CD4-positive, alpha-beta T cell (primary cell): ENCODE measurements at regions not wholly inside any gene's neighbourhood (a gene's known extent, or its start where the extent isn't known, plus 50 kb on each side); places are given as distances from the start of the nearest gene placed in this dataset.

Source experiments
- ATAC-seq: fragments of 200-7000 bp; cut with Tn5 transposase; one replicate; pipeline ENCODE4 v1.10.0; 2022; ENCODE audit warnings: mild to moderate bottlenecking; ENCODE audit not compliant: poor library complexity
- CTCF ChIA-PET: fragments of 350-600 bp; sonication (Branson Sonifier 250); formaldehyde crosslinking; loops from one replicate; lab custom pipeline; 2021; ENCODE audit warnings: antibody characterized with exemption, inconsistent platforms; lab: Charles Lee
- POLR2A ChIA-PET: fragments of 350-600 bp; sonication (Branson Sonifier 250); formaldehyde crosslinking; loops from one replicate; lab custom pipeline; 2021; ENCODE audit warnings: antibody characterized with exemption, inconsistent platforms; lab: Charles Lee
- DNase-seq, 14 experiments: peaks; one replicate each; pipeline ENCODE4 v3.0.0-alpha.2; 2013 to 2020; ENCODE audit warnings: mixed read lengths in 2 of 14
- H3K27ac ChIP-seq, 2 donors: one replicate each; pipeline versions ENCODE4 v1.5.1 to v1.7.0; 2013; ENCODE audit warnings: low read length in 2 of 2, low read depth in 1 of 2, mild to moderate bottlenecking in 1 of 2
- H3K27me3 ChIP-seq, 2 experiments: 1 replicate in 1 of 2; 2 replicates in 1 of 2; pipeline versions ENCODE4 v1.6.1 to v1.7.0; 2013; ENCODE audit warnings: low read length in 2 of 2, control low read depth in 1 of 2, mild to moderate bottlenecking in 1 of 2, moderate library complexity in 1 of 2; ENCODE audit not compliant: insufficient read depth in 2 of 2, control insufficient read depth in 1 of 2
- H3K36me3 ChIP-seq: one replicate; pipeline ENCODE4 v1.6.1; 2013; ENCODE audit warnings: low read length, control low read depth; ENCODE audit not compliant: insufficient read depth
- H3K4me1 ChIP-seq: one replicate; pipeline ENCODE4 v1.6.1; 2013; ENCODE audit warnings: low read length, control low read depth; ENCODE audit not compliant: insufficient read depth
- H3K4me3 ChIP-seq: one replicate; pipeline ENCODE4 v1.5.1; 2013; ENCODE audit warnings: mild to moderate bottlenecking, low read length, moderate library complexity
- H3K9me3 ChIP-seq, 2 experiments: 1 replicate in 1 of 2; 2 replicates in 1 of 2; pipeline versions ENCODE4 v1.6.1 to v1.7.0; 2013; ENCODE audit warnings: low read length in 2 of 2, mild to moderate bottlenecking in 2 of 2, control low read depth in 1 of 2, moderate library complexity in 1 of 2; ENCODE audit not compliant: control insufficient read depth in 1 of 2, insufficient read depth in 1 of 2
- H3K27ac Mint-ChIP-seq: one replicate; pipeline ENCODE4 v1.8.0; 2020; ENCODE audit warnings: mixed read lengths
- H3K27me3 Mint-ChIP-seq: one replicate; pipeline ENCODE4 v1.8.0; 2021; ENCODE audit warnings: mixed read lengths
- H3K36me3 Mint-ChIP-seq: one replicate; pipeline ENCODE4 v1.8.0; 2021; ENCODE audit warnings: low read depth, mixed read lengths
- H3K4me1 Mint-ChIP-seq: one replicate; pipeline ENCODE4 v1.8.0; 2021; ENCODE audit warnings: low read depth, mixed read lengths
- H3K4me3 Mint-ChIP-seq: one replicate; pipeline ENCODE4 v1.8.0; 2020; ENCODE audit warnings: mild to moderate bottlenecking, mixed read lengths
- H3K9me3 Mint-ChIP-seq: one replicate; pipeline ENCODE4 v1.8.0; 2020; ENCODE audit warnings: mixed read lengths
- intact Hi-C, 2 experiments: fragments of 100-400 bp; cut with DNase I in 1 of 2; cut with micrococcal nuclease in 1 of 2; formaldehyde crosslinking; loops; one replicate each; pipeline versions ENCODE4 v1.15.1 to v1.9.0; 2023 to 2025; cut with DNase I, micrococcal nuclease
- TF ChIP-seq, protein P1 (sequence below): fragments of 200-600 bp; IDR thresholded peaks from one replicate; pipeline ENCODE4 v1.8.0; 2022; ENCODE audit warnings: antibody characterized with exemption, mild to moderate bottlenecking

DNA sequence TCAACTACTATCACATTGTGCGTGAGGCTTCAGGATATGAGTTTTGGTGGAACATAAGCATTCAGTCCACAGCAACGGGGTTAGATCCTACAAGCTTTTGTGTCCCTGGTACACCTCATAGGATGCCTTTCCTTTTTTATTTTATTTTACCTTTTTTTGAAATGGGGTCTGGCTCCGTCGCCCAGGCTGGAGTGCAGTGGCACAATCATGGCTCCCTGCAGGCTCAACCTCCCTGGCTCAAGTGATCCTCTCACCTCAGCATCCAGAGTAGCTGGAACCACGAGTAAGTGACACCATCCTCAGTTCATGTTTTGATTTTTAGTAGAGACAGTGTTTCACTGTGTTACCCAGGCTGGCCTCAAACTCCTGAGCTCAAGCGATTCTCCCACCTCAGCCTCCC, 86.0 kb upstream of the RAI14 start:
- TF ChIP-seq, protein P1, sequence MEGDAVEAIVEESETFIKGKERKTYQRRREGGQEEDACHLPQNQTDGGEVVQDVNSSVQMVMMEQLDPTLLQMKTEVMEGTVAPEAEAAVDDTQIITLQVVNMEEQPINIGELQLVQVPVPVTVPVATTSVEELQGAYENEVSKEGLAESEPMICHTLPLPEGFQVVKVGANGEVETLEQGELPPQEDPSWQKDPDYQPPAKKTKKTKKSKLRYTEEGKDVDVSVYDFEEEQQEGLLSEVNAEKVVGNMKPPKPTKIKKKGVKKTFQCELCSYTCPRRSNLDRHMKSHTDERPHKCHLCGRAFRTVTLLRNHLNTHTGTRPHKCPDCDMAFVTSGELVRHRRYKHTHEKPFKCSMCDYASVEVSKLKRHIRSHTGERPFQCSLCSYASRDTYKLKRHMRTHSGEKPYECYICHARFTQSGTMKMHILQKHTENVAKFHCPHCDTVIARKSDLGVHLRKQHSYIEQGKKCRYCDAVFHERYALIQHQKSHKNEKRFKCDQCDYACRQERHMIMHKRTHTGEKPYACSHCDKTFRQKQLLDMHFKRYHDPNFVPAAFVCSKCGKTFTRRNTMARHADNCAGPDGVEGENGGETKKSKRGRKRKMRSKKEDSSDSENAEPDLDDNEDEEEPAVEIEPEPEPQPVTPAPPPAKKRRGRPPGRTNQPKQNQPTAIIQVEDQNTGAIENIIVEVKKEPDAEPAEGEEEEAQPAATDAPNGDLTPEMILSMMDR, result no peak
- no peaks in the 10 kb centered on the region for H3K27me3 ChIP-seq
- no peak overlapping the region for H3K4me3 ChIP-seq
- Mint-ChIP-seq H3K27me3 (peaks cover 8% of the 10 kb centered on the region), H3K4me3 (no peak overlapping the region), H3K27ac (no peak overlapping the region), H3K9me3 (no peaks in the 10 kb centered on the region), H3K36me3 (no peaks in the 10 kb centered on the region), H3K4me1 (no peaks in the 10 kb centered on the region)
- no peaks in the 10 kb centered on the region for H3K9me3 ChIP-seq
- no peak overlapping the region for H3K27ac ChIP-seq
- no peaks in the 10 kb centered on the region for H3K4me1 ChIP-seq
- intact Hi-C loops, result no loop called here
- ChIA-PET CTCF (no interaction called here), POLR2A (no interaction called here)
- ATAC-seq, result no peak
- no peak for DNase-seq
- H3K36me3 ChIP-seq, result no peaks in the 10 kb centered on the region

DNA sequence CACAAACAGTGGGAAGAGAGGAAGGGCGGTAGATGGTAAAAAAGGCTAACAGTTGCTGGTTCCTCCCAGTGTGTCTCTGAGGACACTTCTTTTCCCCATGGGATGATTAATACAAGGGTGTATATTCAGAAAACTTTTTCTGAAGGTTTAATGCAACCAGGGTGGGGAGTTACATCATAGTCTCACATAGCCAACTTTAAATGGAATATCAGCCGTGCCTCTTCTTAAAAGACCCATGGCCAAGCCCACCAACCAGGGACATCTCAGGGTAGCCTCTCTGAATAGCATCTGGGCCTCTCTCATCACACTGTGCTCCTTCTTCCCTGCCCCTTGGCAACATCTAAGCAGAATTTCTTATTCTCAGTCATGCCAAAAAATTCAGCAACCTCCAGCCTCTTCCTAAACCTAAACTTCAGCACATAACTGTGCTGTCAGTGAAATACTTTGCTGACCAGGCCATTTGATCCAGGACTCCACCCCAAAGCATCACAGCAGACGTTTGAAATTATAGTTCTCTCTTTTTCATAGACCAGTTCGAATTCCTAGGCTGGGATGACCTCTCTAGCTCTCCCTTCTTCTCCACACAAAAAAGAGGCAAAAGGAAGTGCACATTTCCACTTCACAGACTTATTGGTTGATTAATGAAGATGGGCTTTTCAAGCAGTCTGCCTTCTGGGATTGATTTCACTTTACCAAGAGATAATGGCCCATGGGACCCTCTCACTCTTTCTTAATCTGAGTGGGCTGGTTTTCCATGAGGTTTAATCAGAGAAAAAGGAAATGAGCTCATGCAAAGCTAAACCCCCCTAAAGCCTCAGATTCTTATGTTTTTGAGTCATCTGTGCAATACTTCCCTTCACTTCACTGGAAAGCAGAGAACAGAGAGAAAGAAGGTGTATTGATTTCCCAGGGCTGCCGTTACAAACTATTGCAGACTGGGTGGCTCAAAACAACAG, 85.1 kb upstream of the RAI14 start:
- CTCF ChIA-PET, result no interaction called here

DNA sequence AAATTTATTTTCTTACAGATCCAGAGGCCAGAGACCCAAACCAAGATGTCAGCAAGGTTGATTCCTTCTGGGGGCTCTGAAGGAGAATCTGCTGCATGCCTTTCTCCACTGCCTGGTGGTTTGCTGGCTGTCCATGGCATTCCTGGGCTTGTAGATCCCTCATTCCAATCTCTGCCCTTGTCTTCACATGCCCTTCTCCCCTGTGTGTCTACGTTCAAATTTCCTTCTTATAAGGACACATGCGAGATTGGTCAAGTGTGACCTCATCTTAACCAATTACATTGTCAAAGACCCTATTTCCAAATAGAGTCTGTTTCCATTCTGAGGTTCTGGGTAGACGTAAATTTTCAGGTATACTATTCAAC, 84.5 kb upstream of the RAI14 start:
- Histone ChIP-seq H3K4me3 (no peak overlapping the region), H3K27me3 (no peaks in the 10 kb centered on the region), H3K4me1 (no peaks in the 10 kb centered on the region), H3K36me3 (no peaks in the 10 kb centered on the region), H3K27ac (no peak overlapping the region), H3K9me3 (no peaks in the 10 kb centered on the region)
- Mint-ChIP-seq H3K36me3 (no peaks in the 10 kb centered on the region), H3K4me1 (no peaks in the 10 kb centered on the region), H3K27me3 (peaks cover 8% of the 10 kb centered on the region), H3K9me3 (no peaks in the 10 kb centered on the region), H3K4me3 (no peak overlapping the region), H3K27ac (no peak overlapping the region)
- POLR2A ChIA-PET, result no interaction called here
- TF ChIP-seq, protein P1, result no peak
- DNase-seq (no peak), ATAC-seq (no peak)
- CTCF ChIA-PET, result no interaction called here
- intact Hi-C loops, result no loop called here

More for the DNA sequence above, 85.1 kb upstream of the RAI14 start:
- Mint-ChIP-seq H3K27ac (no peak overlapping the region), H3K9me3 (no peaks in the 10 kb centered on the region), H3K36me3 (no peaks in the 10 kb centered on the region), H3K27me3 (peaks cover 8% of the 10 kb centered on the region), H3K4me3 (no peak overlapping the region), H3K4me1 (no peaks in the 10 kb centered on the region)
- TF ChIP-seq, protein P1, result no peak
- no peaks in the 10 kb centered on the region for H3K36me3 ChIP-seq
- H3K27me3 ChIP-seq, result no peaks in the 10 kb centered on the region
- intact Hi-C loops, result no loop called here
- no peaks in the 10 kb centered on the region for H3K9me3 ChIP-seq
- POLR2A ChIA-PET, result no interaction called here
- ATAC-seq (no peak), DNase-seq (no peak)
- H3K4me1 ChIP-seq, result no peaks in the 10 kb centered on the region
- H3K4me3 ChIP-seq, result no peak overlapping the region
- H3K27ac ChIP-seq, result no peak overlapping the region
